SU-DHL-6 (cell line): ENCODE measurements at regions not wholly inside any gene's neighbourhood (a gene's known extent, or its start where the extent isn't known, plus 50 kb on each side); places are given as distances from the start of the nearest gene placed in this dataset.

Source experiments
- EZH2phosphoT487 ChIP-seq: fragments of 200-600 bp; sonication (generic), shearing (Covaris generic); conservative IDR thresholded peaks from 2 replicates; pipeline ENCODE4 v1.6.1; 2018; ENCODE audit warnings: mild to moderate bottlenecking, antibody characterized with exemption, low read length, moderate library complexity, mixed read lengths
- TF ChIP-seq, protein P1 (sequence below): fragments of 200-600 bp; sonication (generic); IDR thresholded peaks from one replicate; pipeline ENCODE4 v1.5.1; 2017; ENCODE audit warnings: antibody characterized with exemption, mild to moderate bottlenecking, low read length, moderate library complexity; ENCODE audit not compliant: insufficient read depth, poor library complexity, severe bottlenecking

DNA sequence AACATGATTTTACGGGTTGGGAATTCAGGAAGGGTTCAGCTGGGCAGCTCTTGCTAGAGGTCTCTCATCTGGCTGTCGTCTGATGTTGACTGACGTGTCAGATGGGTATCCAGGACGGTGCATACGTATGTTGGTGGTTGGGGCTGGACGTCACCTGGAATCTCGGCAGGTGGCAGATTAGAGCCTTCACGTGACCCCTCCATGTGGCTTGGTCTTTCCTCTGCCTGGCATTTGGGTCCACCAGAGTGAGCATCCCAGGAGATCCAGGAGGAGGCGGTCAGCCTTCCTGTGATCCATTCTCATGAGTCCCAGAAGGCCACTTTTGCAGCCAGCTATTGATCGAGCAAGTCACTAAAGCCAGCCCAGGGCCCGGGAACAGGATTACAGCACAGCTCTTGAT is 202.7 kb downstream of the FOXL1 start:
- TF ChIP-seq, protein P1, sequence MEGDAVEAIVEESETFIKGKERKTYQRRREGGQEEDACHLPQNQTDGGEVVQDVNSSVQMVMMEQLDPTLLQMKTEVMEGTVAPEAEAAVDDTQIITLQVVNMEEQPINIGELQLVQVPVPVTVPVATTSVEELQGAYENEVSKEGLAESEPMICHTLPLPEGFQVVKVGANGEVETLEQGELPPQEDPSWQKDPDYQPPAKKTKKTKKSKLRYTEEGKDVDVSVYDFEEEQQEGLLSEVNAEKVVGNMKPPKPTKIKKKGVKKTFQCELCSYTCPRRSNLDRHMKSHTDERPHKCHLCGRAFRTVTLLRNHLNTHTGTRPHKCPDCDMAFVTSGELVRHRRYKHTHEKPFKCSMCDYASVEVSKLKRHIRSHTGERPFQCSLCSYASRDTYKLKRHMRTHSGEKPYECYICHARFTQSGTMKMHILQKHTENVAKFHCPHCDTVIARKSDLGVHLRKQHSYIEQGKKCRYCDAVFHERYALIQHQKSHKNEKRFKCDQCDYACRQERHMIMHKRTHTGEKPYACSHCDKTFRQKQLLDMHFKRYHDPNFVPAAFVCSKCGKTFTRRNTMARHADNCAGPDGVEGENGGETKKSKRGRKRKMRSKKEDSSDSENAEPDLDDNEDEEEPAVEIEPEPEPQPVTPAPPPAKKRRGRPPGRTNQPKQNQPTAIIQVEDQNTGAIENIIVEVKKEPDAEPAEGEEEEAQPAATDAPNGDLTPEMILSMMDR, result no peak
- TF ChIP-seq EZH2phosphoT487, result no peak
